ENCODE measurements at regions not wholly inside any gene's neighbourhood (a gene's known extent, or its start where the extent isn't known, plus 50 kb on each side); places are given as distances from the start of the nearest gene placed in this dataset.

DNA sequence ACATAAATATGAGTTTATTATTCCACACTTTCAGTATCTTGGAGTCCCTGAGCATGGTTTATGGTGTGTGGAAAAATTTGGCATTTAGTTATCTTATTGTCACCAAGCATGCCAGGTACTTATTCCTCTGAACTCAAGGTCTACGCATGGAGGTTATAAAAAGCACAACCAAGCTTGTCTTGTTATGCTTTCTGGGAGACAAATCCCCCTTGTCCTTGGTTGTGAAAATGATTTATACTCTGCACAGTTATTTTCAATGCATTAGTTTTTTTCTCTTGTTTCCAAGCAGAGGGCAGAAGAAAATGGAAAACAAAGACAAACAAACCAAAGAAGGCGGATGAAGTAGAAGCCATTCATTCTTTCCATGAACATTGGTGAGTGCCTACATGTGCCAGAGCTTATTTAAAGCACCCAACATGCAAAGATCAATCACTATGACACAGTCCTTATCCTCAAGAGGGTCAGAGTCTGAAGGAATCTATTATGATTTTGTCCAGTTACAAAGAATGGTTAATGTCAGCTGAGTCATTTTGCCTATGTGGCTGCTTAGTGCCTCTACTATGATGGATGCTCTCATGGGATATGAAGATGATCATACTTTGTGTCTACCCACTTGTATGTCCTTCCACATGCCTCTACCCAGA lies 323.1 kb downstream of the TENT4A start:
- no peak for DNase-seq

DNA sequence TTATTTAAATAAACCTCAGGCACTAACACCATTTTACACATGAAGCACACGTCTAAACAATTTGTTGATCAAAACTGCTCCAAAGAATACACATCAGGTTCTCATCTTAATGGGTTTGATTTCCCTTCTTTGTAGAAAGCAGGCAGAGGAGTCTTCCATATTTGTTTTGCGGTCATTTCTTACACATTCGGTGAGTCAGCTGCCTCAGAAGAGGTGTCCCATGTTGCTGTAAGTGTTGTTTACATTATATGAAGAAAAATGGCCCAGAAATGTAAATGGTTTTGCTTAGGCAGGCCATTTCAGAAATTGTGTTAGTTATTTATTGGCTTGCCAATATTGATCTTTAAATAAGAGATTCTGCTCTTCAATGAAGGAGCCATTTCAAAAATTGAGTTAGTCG lies 325.8 kb downstream of the TENT4A start:
- DNase-seq, result no peak

DNA sequence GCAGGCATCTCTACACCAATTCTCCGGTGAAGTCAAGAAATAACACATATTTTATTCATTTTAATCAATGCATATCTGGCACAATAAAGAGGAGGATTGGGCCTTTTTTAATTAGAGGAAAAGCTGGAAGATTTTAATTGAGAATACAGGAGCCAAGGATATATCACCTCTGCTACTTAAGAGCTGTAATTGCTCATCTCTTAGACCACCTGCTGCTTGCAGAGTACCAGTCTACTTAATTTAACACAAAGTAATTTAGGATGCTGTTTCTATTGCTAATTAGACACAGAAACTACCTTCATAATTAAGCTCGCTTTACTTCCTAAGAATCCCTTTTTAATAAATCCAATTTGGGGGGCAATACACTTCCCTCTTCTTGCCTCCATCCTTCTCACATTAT lies 326.9 kb downstream of the TENT4A start:
- no peak for DNase-seq

DNA sequence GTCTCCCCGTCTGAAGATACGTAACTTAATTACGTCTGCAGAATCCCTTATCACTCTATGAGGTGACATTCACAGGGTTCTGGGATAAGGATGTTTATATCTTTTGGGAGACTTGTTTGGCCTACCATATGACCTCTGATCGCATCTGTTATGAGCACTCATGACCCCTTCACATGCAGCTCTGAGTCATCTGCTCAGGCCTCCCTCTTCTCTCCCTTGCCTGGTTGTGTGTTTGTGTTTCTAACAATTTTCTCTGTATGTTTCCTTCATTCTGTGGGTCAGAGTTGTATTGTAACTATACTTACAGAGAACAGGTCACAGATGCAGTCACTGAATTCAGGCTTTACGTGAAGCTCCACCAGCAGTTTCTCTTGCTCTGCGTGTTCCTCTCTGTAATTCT lies 330.6 kb downstream of the TENT4A start:
- no peak for DNase-seq

DNA sequence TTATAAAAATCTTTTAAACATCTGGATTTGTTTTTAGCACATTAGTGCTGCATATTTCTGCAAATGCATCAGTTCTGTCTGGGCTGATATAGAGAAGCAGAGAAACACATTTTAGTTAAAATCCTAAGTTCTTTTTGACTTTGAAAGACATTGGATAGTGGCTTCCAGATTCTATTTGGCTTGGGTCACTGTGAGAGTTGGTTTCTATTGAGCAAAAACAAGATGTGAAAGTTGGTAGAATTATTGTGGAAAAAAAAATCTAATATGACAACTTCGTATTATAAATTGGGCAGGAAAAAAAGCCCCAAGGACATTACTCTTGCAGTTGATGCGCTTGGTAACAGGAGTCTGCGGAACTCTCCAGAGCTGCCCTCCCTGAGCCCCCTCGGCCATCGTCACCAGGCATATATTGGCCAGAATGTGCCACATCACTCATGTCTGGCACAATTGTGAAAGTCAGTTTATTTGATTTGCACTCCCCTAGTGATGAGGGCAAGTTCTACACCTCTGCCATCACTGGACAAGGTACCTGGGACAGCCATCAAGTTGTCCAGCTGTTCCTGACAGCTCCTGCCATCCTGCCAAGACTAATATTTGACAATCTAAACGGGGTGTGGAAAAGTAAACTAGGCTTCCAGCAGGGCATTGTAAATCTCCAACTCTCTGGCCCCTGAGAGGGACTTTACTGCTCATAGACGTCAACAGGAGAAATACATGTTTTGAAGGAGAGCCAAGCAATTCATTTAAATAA lies 334.5 kb downstream of the TENT4A start:
- no peak for DNase-seq

DNA sequence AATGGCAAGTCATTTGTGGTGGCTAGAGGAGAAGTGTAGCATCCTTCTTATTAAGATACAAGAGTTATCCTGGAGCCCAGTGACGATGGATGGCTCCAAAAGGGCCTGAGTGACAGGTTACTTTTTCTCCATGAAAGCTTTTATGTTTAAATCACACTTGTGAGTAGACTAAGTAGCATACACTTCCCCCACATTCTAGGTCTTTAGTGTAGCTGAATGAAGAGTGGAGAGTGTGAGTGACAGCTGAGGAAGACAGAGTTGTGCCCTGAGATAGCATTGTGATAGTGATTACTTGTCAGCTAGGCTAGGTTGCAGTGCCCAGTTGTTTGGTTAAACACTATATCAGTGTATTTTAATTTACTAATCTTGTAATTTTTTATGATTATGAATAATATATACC lies 337.8 kb downstream of the TENT4A start:
- DNase-seq, result no peak

DNA sequence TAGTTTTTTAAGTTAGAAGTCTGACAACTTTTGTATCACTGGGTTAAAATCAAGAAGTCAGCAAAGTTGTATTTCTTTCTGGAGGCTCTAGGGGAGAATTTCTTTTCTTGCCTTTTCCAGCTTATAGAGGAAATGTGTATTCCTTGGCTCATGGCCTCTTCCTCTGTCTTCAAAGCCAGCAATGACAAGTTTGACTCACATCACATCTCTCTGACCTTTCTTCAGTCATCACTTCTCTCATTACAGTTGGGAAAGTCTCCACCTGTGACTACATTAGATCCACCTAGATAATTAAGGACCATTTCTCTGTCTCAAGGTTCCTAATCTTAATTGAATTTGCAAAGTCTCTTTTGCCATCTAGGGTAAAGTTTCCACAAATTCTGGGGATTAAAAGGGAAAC lies 339.9 kb downstream of the TENT4A start:
- DNase-seq, result no peak

DNA sequence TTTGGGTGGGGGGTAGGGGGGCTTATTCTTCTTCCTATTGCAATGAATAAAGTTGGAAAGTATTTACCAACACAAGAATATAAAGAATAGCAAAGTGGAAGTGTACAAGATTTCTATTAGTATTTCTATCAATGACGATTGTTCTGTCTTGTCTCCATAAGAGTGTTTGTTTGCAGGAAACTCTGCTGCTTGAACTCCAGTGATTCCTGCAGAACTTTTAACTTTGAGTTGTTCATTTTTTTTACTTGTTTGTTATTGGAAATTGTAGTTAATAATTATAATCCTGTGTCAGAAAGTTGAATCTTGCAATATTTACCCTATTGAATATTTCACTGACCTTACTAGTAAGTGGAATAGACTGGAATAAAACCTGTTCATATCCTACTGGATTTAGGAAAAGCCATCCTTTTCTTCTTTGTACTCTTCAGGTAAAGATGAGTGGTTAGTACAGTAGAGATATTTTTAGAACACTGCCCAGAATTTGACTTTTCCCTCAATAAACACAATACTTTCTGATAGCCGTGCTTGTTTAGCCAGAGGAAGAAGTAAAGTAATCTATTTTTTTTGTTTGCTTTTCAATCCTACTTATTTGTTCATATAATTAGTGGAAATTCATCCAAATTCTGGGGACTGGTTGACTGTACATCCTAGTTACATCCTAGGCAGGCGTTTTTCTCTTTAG lies 340.4 kb downstream of the TENT4A start:
- DNase-seq, result no peak

DNA sequence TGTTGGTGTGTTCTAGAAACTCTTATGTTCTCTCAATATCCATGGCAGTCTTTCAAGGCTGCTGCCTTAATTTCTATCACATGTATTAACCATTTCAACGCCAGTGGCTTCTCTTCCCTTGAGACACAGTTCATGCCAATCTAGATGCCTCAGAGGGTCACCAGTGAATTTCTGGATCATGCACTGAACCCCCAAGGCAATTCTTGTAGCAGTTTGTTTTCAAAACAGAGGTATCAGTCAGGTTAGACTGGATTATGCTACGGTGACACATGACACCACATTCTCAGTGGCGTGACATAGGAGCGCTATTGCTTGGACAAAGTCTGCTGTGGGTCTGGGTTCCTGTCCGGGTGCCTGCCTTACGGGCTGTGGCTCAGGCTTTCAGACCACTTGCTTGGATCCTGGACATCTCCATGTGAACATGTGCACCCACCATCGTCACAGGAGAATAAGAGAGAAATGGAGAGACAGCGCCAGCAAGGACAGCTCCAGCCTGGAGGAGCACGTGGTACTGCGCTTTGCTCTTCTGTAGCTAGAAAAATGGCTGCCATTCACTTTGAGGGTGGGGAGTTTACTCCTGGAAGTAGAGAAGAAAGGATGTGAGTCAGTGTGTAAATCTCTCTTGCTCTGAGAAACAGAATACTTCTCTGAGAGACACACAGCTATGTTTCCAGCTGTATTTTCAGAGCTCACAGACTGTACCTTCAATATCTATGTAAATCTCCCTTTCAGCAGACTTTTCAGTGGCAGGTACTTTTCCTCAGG lies 329.3 kb upstream of the ADCY2 start:
- DNase-seq, result no peak

DNA sequence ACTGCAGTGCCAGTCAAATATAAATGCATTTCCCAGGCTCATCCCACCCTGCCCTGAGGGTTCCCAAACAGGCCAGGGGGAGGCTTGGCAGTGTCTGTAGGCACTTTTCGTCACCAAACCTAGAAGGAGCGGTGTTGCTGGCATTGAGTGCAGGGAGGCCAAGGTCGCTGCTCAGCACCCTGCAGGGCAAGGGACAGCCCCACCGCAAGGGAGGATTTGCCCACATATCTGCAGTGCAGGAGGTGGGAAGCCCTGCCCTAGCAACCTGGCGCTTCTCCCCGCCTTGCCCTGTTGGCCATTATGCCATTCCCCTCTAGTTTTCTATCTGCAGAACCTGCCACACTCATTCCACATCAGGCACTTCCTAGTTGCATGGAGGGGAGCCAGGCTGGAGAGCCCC lies 327.8 kb upstream of the ADCY2 start:
- no peak for DNase-seq

DNA sequence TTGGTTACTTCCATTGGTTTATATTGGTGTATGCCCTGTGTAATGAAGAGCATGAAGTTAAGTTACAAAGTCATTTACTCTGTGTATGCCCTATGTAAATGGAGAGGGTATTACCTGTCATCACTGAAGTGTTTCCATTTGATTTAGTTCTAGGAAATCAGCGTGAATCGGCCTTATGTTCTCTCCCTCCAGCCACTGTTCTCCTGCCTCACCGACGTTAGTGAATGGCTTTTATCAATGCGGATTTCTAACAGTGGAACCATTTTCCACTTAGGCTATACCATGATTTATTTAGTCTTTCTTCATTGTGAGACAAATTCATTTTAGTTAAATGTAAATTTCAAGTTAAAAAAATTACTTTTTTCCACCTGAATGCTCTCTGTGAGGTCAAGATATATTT lies 327.0 kb upstream of the ADCY2 start:
- DNase-seq, result no peak

DNA sequence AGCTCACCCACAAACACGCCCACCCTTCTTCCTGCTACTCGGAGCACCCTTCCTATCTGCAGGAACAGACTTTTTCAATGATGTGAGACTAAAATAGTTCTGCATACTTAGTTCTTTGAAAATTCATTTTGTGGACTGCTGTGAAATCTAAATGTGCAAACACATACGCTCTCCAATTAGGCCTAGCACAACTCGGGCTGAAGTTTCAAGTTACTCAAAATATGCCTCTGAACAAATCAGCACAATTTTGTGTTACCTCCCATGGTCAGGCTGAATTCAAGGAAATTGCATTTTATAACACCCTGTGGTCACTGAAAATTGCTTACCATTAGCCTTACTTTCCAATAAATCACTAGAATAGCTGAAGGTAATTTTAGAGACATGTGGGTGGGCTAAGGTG lies 323.8 kb upstream of the ADCY2 start:
- DNase-seq, result no peak

DNA sequence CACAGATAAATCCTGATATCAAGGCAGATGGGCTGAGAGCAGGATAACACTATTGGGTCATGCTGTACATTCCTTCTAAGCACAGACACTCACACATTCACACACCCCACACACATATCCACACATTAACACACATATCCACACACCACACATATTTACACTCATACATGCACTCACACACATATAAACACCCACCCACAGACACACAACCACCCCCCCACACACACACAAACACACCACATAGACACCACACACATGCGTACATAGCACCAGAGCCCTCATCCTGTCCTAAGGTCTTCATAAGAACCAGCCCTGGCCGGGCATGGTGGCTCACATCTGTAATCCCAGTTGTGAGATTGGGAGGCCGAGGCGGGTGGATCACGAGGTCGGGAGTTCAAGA lies 322.3 kb upstream of the ADCY2 start:
- DNase-seq, result no peak

DNA sequence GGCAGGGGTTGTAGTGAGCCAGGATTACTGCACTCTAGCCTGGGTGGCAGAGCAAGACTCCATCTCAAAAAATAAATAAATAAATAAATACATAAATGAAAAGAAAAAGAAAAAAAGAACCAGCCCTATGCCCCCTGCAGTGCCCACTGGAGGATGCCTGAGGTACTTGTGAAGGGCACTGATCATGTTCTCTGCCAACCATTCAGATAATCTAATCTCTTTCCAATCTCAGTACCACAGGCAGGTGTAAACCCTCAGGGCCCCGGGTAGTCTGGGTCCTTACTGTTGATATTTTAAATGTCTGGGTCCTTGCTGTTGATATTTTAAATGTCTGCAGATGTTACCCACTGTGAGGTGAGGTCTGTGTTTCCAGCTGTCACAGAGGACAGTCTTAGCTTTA lies 321.8 kb upstream of the ADCY2 start:
- no peak for DNase-seq

DNA sequence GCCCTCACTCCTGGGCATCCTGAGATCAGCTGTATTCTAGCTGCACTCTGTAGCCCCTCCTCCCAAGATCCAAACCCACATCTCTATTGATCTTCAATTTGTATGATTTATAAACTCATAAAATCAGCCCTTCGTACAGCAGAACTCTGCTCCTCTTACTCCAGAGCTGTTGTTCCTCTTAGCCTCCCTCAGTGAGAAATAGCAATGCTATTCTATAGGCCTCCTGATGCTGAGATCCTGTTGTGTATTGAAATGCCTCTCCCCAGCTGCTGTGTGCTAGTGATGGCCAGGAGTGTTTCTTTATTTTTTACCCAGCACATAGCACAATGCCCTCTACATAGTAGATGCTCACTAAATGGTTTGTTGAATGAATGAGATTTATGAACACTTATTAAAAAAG lies 320.5 kb upstream of the ADCY2 start:
- no peak for DNase-seq

DNA sequence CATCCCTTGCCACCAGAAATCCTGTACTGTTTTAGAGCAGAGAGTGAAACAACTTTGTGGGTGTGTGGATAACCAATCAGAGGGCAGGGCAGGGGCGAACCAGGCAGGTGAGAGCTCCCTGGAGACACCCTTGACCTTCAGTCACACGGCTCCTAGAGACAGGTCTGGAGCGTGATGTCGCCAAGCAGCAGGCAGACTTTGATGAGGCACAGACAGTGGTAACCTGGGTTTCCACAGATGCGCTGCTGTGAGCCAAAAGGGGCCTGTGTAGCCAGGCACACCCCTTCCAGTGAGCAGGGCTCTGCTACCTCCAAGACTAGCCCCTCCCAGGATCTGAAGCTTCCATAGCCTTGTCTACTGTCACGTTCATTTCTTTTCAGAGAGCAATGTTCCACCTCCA lies 317.8 kb upstream of the ADCY2 start:
- DNase-seq, result no peak

DNA sequence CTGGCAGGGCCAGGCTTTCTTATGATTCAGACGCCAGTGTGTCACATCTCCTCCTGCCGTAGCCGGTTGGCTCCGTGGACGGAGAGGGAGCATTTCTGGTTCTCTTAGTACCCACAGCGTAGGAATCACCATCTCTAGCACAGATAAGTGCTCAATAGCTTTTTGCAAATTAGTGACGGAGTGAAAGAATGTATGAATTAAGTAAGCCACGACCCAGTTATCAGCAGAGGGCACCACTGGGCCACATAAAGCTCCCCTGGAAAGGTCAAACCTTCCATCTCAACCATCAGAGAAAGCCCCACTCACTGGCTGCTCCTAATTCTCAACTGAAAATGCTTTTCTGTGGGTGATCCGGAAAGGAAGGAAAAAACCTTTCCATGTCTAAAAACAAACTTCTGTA lies 317.0 kb upstream of the ADCY2 start:
- peak; percentile 43 for DNase-seq

DNA sequence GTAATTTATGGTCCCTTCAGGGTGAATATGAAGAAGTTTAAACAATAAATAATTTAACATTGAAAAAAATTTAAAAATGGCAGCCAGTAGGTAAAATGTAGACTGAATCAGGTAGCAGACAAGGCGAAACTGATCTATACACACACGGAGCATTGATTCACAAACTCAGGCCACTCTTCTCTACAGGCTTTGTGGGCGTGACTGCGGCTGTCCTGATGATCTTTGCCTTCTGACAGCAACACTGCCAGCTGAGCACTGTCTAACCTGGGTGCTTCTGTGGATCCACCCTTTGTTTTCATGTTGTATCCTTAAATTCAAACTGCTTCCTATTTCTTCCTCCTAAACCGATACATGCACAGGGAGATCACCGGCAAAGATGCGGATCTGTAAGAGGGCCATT lies 315.4 kb upstream of the ADCY2 start:
- no peak for DNase-seq

DNA sequence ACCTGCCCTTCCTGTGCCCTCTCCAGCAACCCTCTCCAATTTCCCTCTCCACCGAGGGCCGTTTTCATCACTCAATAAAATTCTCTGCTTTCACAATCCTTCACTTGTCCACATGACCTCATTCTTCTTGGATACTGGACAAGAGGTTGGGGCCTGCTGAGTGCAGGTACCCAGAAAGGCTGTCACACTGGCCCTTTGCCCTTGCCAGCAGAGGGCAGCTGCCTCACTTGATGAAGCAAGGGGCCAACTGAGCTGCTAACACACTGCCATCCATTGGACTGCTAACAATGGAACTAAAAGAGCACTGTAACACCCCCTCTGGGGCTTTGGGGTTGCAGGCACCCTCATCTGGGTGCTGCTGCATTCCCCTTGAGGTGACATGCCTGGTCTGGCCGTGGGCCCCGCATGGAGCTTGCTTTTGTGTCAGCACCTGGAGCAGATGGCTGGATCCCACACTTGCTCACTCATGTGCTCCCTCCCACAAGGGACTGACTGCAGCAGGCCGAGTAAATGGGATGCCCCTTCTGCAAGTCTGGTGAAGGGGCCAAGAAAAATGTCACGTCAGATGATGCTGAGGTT lies 308.1 kb upstream of the ADCY2 start:
- peak; percentile 5 for DNase-seq

DNA sequence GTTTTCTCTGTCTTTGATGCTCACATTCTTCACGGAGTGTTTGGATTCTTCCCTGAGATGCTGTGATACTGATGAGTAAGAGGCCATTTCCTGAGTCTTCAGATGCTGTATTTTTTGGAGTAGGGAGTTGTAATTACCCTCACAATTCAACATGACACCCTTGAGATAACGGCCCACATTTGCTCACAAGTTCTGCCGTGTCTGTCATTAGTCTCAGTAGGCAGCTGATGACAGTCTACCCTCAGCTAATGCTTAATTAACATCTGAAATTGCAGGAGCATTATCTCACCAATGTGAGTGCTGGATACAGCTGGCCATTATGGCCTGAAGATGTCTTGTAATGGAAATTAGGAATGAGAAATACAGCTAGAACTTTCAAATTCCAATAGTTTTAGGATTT lies 307.1 kb upstream of the ADCY2 start:
- DNase-seq, result no peak

DNA sequence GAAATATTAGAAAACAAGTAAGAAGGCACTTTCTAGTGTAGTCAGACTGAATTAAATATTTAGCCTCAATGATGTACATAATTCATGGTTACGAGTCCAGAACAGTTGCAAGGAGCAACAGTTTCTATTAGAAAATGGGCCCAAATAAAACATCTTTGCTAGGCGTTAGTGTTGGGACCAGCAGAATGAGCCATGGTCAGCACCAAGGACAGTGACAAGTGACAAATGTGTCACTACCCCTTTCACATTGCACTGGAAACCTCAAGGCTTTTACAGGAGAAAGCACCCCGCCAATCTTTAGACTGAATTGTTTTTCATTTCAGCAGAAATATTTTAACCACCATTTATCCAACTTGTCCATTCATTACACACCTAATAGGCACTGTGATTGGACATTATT lies 301.3 kb upstream of the ADCY2 start:
- DNase-seq, result no peak

DNA sequence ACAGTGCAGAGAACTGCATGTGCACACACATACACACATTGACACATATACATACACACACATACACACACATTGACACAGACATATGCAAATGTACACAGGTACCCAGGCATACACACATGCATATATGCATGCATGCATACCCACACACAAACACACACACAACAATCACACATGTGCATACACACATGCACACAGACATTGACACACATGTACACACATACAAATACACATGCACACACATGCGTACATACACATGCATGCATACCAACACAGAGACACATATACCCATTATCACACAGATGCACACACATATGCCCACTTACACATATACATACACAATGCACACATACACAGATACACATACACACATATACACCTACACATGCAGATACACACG lies 299.6 kb upstream of the ADCY2 start:
- no peak for DNase-seq

DNA sequence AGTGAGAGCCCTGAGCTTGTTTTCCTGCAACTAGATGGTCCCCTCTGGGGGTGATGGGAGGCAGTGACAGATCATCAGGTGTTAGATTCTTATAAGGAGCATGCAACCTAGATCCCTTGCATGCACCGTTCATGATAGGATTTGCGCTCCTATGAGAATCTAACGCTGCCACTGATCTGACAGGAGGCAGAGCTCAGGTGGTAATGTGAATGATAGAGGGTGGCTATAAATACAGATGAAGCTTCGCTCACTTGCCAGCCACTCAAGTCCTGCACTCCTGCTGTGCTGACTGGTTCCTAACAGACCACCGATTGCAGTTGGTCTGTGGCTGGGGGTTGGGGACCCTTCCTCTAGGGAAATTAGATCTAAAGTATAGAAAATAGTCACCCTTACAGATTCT lies 290.6 kb upstream of the ADCY2 start:
- DNase-seq, result no peak
